GM23338 (cell line): ENCODE measurements at regions not wholly inside any gene's neighbourhood (a gene's known extent, or its start where the extent isn't known, plus 50 kb on each side); places are given as distances from the start of the nearest gene placed in this dataset.

ENCODE experiments used
- ATAC-seq: fragments of 200-7000 bp; cut with Tn5 transposase; 3 replicates; pipeline ENCODE4 v1.9.1; 2020
- DNase-seq: peaks from one replicate; pipeline ENCODE4 v3.0.0-alpha.2; 2015; ENCODE audit warnings: low spot score
- H2AFZ ChIP-seq: fragments of 200-600 bp; sonication (generic); 2 replicates; pipeline ENCODE4 v1.8.0; 2016; ENCODE audit warnings: antibody characterized with exemption, mild to moderate bottlenecking, moderate library complexity
- H3F3A ChIP-seq: fragments of 200-600 bp; sonication (generic); replicated peaks from 2 replicates; pipeline ENCODE4 v1.8.0; 2017; ENCODE audit warnings: antibody characterized with exemption, mixed run types, low read depth
- H3K27ac ChIP-seq: fragments of 200-600 bp; sonication (generic); 2 replicates; pipeline ENCODE4 v1.6.1; 2016; ENCODE audit warnings: low read depth
- H3K27me3 ChIP-seq: fragments of 200-600 bp; sonication (generic); 2 replicates; pipeline ENCODE4 v1.8.0; 2016; ENCODE audit warnings: mild to moderate bottlenecking, mixed run types, moderate library complexity; ENCODE audit not compliant: insufficient read depth
- H3K36me3 ChIP-seq: fragments of 200-600 bp; sonication (generic); 2 replicates; pipeline ENCODE4 v1.8.0; 2016; ENCODE audit warnings: mild to moderate bottlenecking; ENCODE audit not compliant: insufficient read depth
- H3K4me1 ChIP-seq: fragments of 200-600 bp; sonication (generic); 2 replicates; pipeline ENCODE4 v1.8.0; 2016; ENCODE audit warnings: mild to moderate bottlenecking, moderate library complexity; ENCODE audit not compliant: insufficient read depth
- H3K4me2 ChIP-seq: fragments of 200-600 bp; sonication (generic); 2 replicates; pipeline ENCODE4 v1.7.1; 2017; ENCODE audit warnings: mixed run types
- H3K4me3 ChIP-seq: fragments of 200-600 bp; sonication (generic); 2 replicates; pipeline ENCODE4 v1.6.1; 2016; ENCODE audit warnings: mixed run types
- H3K79me2 ChIP-seq: fragments of 200-600 bp; sonication (generic); replicated peaks from 2 replicates; pipeline ENCODE4 v1.8.0; 2017; ENCODE audit warnings: mild to moderate bottlenecking; ENCODE audit not compliant: insufficient read depth
- H3K9me2 ChIP-seq: fragments of 200-600 bp; sonication (generic); 2 replicates; pipeline ENCODE4 v1.8.0; 2017; ENCODE audit not compliant: insufficient read depth
- H4K20me1 ChIP-seq: fragments of 200-600 bp; sonication (generic); replicated peaks from 2 replicates; pipeline ENCODE4 v1.8.0; 2017; ENCODE audit warnings: mild to moderate bottlenecking; ENCODE audit not compliant: insufficient read depth
- H3K27ac Mint-ChIP-seq: 2 replicates; pipeline ENCODE4 v1.8.0; 2020; ENCODE audit warnings: inconsistent platforms, mild to moderate bottlenecking, moderate library complexity, mixed read lengths
- H3K27me3 Mint-ChIP-seq: 3 replicates; pipeline ENCODE4 v1.8.0; 2022; ENCODE audit warnings: low read depth, mild to moderate bottlenecking, moderate library complexity, mixed read lengths, inconsistent platforms; ENCODE audit not compliant: insufficient read depth, poor library complexity
- H3K36me3 Mint-ChIP-seq: 3 replicates; pipeline ENCODE4 v1.8.0; 2021; ENCODE audit warnings: low read depth, mild to moderate bottlenecking, inconsistent platforms, moderate library complexity, mixed read lengths
- H3K4me1 Mint-ChIP-seq: 3 replicates; pipeline ENCODE4 v1.8.0; 2020; ENCODE audit warnings: mild to moderate bottlenecking, inconsistent platforms, mixed read lengths
- H3K4me3 Mint-ChIP-seq: 3 replicates; pipeline ENCODE4 v1.8.0; 2021; ENCODE audit warnings: moderate library complexity, mild to moderate bottlenecking, inconsistent platforms, mixed read lengths
- H3K9me3 Mint-ChIP-seq: 3 replicates; pipeline ENCODE4 v1.8.0; 2020; ENCODE audit warnings: moderate library complexity, mild to moderate bottlenecking, inconsistent platforms, mixed read lengths
- CREB1 ChIP-seq: fragments of 250-450 bp; sonication (Bioruptor Pico); IDR thresholded peaks from 2 replicates; pipeline ENCODE4 v1.5.0; 2020; ENCODE audit warnings: low read depth, mild to moderate bottlenecking, moderate library complexity
- EZH2 ChIP-seq: fragments of 200-600 bp; sonication (generic); IDR thresholded peaks from one replicate; pipeline ENCODE4 v1.8.0; 2017; ENCODE audit warnings: antibody characterized with exemption, mild to moderate bottlenecking, low read depth; ENCODE audit not compliant: unreplicated experiment
- EZH2phosphoT487 ChIP-seq: fragments of 200-600 bp; sonication (generic); IDR thresholded peaks from one replicate; pipeline ENCODE4 v1.8.1; 2018; ENCODE audit warnings: antibody characterized with exemption; ENCODE audit not compliant: unreplicated experiment
- JUNB ChIP-seq: IDR thresholded peaks from one replicate; pipeline ENCODE4 v1.6.1; 2016; ENCODE audit warnings: antibody characterized with exemption; ENCODE audit not compliant: unreplicated experiment
- NANOG ChIP-seq: IDR thresholded peaks from 2 replicates; pipeline ENCODE4 v1.6.1; 2016; ENCODE audit warnings: antibody characterized with exemption, borderline replicate concordance
- POLR2AphosphoS5 ChIP-seq: IDR thresholded peaks from 2 replicates; pipeline ENCODE4 v1.6.1; 2016; ENCODE audit warnings: antibody characterized with exemption, low read depth
- STAT1 ChIP-seq: IDR thresholded peaks from one replicate; pipeline ENCODE4 v1.6.1; 2016; ENCODE audit warnings: antibody characterized with exemption; ENCODE audit not compliant: unreplicated experiment
- ZNF114 ChIP-seq: fragments of 250-450 bp; sonication (Bioruptor Pico); IDR thresholded peaks from 2 replicates; pipeline ENCODE4 v1.5.0; 2020; ENCODE audit warnings: mild to moderate bottlenecking, moderate library complexity
- ZNF331 ChIP-seq: fragments of 250-450 bp; sonication (Bioruptor Pico); IDR thresholded peaks from 2 replicates; pipeline ENCODE4 v1.5.0; 2020; ENCODE audit warnings: low read depth, mild to moderate bottlenecking, moderate library complexity
- TF ChIP-seq, protein P1 (sequence below): IDR thresholded peaks from 2 replicates; pipeline ENCODE4 v1.6.1; 2016; ENCODE audit warnings: antibody characterized with exemption
- TF ChIP-seq, protein P2 (sequence below), 2 experiments: fragments of 200-600 bp in 1 of 2; sonication (generic) in 1 of 2; conservative IDR thresholded peaks; 2 replicates each; pipeline versions ENCODE4 v1.5.1 to v1.6.1; 2016 to 2017; ENCODE audit warnings: antibody characterized with exemption in 2 of 2, low read depth in 2 of 2, mild to moderate bottlenecking in 2 of 2, moderate library complexity in 1 of 2
- TF ChIP-seq, protein P3 (sequence below): IDR thresholded peaks from one replicate; pipeline ENCODE4 v1.6.1; 2018; ENCODE audit warnings: antibody characterized with exemption; ENCODE audit not compliant: unreplicated experiment
- TF ChIP-seq, protein P4 (sequence below): fragments of 250-450 bp; sonication (Bioruptor Pico); IDR thresholded peaks from 2 replicates; pipeline ENCODE4 v1.5.0; 2020; ENCODE audit warnings: mild to moderate bottlenecking, moderate library complexity

DNA sequence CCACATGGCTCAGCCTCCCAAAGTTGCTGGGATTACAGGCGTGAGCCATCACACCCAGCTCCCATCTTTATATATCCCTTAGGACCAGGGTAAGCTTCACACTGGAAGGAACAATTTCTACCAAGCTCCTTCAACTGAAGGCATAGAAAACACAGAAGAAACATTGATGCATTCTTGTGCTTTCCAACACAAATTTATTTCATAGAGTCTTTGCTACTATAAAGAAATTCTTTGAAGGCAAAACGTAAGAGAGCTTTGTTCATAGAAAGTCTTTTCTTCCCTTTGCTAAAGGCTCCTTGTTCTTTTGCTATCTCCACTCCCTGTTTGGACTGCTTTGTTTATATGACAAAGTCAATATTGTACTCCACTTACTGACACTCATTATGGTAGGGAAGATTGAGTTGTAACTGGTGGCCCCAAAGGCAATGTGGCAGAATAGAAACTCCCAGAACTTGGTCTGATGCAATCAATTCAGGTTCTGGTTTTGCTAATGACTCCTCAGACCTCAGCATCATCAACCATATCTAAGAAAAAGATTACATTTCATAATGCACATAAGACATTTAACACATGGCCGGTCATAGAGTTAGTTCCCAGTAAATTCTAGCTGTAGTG, 97.4 kb upstream of the CLINT1 start:
- Histone ChIP-seq H3K9me2 (0 out of 2 replicates have a peak, but pooled peaks cover 3% of the 10 kb centered on the region), H3K4me3 (no peak overlapping the region), H3F3A (no peaks in the 10 kb centered on the region), H3K36me3 (no peaks in the 10 kb centered on the region), H3K4me1 (peaks cover 8% of the 10 kb centered on the region), H3K27me3 (no peaks in the 10 kb centered on the region), H4K20me1 (no peaks in the 10 kb centered on the region), H2AFZ (peak overlapping the region; percentile 52), H3K4me2 (no peak overlapping the region), H3K27ac (no peak overlapping the region), H3K79me2 (no peaks in the 10 kb centered on the region)
- H3K27me3 Mint-ChIP-seq: peaks cover 8% of the 10 kb centered on the region
- H3K27ac Mint-ChIP-seq: no peak overlapping the region
- H3K4me3 Mint-ChIP-seq: no peak overlapping the region
- H3K9me3 Mint-ChIP-seq: no peaks in the 10 kb centered on the region; the same call in 2 of the 3 replicates
- DNase-seq: no peak
- H3K4me1 Mint-ChIP-seq: peaks cover 16% of the 10 kb centered on the region; the same call in 2 of the 3 replicates
- TF ChIP-seq EZH2phosphoT487 (no peak), STAT1 (no peak), ZNF114 (CRISPR knock-in tag) (no peak), EZH2 (no peak), JUNB (no peak), CREB1 (CRISPR knock-in tag) (no peak), NANOG (no peak), POLR2AphosphoS5 (no peak), ZNF331 (CRISPR knock-in tag) (no peak)
- TF ChIP-seq, protein P1, sequence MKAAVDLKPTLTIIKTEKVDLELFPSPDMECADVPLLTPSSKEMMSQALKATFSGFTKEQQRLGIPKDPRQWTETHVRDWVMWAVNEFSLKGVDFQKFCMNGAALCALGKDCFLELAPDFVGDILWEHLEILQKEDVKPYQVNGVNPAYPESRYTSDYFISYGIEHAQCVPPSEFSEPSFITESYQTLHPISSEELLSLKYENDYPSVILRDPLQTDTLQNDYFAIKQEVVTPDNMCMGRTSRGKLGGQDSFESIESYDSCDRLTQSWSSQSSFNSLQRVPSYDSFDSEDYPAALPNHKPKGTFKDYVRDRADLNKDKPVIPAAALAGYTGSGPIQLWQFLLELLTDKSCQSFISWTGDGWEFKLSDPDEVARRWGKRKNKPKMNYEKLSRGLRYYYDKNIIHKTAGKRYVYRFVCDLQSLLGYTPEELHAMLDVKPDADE: no peak
- TF ChIP-seq, protein P2, sequence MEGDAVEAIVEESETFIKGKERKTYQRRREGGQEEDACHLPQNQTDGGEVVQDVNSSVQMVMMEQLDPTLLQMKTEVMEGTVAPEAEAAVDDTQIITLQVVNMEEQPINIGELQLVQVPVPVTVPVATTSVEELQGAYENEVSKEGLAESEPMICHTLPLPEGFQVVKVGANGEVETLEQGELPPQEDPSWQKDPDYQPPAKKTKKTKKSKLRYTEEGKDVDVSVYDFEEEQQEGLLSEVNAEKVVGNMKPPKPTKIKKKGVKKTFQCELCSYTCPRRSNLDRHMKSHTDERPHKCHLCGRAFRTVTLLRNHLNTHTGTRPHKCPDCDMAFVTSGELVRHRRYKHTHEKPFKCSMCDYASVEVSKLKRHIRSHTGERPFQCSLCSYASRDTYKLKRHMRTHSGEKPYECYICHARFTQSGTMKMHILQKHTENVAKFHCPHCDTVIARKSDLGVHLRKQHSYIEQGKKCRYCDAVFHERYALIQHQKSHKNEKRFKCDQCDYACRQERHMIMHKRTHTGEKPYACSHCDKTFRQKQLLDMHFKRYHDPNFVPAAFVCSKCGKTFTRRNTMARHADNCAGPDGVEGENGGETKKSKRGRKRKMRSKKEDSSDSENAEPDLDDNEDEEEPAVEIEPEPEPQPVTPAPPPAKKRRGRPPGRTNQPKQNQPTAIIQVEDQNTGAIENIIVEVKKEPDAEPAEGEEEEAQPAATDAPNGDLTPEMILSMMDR (conservative IDR thresholded peaks at IDR 0.05; ENCODE audit: low read depth in 2 of 2): no peak
- TF ChIP-seq, protein P3, sequence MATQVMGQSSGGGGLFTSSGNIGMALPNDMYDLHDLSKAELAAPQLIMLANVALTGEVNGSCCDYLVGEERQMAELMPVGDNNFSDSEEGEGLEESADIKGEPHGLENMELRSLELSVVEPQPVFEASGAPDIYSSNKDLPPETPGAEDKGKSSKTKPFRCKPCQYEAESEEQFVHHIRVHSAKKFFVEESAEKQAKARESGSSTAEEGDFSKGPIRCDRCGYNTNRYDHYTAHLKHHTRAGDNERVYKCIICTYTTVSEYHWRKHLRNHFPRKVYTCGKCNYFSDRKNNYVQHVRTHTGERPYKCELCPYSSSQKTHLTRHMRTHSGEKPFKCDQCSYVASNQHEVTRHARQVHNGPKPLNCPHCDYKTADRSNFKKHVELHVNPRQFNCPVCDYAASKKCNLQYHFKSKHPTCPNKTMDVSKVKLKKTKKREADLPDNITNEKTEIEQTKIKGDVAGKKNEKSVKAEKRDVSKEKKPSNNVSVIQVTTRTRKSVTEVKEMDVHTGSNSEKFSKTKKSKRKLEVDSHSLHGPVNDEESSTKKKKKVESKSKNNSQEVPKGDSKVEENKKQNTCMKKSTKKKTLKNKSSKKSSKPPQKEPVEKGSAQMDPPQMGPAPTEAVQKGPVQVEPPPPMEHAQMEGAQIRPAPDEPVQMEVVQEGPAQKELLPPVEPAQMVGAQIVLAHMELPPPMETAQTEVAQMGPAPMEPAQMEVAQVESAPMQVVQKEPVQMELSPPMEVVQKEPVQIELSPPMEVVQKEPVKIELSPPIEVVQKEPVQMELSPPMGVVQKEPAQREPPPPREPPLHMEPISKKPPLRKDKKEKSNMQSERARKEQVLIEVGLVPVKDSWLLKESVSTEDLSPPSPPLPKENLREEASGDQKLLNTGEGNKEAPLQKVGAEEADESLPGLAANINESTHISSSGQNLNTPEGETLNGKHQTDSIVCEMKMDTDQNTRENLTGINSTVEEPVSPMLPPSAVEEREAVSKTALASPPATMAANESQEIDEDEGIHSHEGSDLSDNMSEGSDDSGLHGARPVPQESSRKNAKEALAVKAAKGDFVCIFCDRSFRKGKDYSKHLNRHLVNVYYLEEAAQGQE: no peak
- TF ChIP-seq, protein P4, sequence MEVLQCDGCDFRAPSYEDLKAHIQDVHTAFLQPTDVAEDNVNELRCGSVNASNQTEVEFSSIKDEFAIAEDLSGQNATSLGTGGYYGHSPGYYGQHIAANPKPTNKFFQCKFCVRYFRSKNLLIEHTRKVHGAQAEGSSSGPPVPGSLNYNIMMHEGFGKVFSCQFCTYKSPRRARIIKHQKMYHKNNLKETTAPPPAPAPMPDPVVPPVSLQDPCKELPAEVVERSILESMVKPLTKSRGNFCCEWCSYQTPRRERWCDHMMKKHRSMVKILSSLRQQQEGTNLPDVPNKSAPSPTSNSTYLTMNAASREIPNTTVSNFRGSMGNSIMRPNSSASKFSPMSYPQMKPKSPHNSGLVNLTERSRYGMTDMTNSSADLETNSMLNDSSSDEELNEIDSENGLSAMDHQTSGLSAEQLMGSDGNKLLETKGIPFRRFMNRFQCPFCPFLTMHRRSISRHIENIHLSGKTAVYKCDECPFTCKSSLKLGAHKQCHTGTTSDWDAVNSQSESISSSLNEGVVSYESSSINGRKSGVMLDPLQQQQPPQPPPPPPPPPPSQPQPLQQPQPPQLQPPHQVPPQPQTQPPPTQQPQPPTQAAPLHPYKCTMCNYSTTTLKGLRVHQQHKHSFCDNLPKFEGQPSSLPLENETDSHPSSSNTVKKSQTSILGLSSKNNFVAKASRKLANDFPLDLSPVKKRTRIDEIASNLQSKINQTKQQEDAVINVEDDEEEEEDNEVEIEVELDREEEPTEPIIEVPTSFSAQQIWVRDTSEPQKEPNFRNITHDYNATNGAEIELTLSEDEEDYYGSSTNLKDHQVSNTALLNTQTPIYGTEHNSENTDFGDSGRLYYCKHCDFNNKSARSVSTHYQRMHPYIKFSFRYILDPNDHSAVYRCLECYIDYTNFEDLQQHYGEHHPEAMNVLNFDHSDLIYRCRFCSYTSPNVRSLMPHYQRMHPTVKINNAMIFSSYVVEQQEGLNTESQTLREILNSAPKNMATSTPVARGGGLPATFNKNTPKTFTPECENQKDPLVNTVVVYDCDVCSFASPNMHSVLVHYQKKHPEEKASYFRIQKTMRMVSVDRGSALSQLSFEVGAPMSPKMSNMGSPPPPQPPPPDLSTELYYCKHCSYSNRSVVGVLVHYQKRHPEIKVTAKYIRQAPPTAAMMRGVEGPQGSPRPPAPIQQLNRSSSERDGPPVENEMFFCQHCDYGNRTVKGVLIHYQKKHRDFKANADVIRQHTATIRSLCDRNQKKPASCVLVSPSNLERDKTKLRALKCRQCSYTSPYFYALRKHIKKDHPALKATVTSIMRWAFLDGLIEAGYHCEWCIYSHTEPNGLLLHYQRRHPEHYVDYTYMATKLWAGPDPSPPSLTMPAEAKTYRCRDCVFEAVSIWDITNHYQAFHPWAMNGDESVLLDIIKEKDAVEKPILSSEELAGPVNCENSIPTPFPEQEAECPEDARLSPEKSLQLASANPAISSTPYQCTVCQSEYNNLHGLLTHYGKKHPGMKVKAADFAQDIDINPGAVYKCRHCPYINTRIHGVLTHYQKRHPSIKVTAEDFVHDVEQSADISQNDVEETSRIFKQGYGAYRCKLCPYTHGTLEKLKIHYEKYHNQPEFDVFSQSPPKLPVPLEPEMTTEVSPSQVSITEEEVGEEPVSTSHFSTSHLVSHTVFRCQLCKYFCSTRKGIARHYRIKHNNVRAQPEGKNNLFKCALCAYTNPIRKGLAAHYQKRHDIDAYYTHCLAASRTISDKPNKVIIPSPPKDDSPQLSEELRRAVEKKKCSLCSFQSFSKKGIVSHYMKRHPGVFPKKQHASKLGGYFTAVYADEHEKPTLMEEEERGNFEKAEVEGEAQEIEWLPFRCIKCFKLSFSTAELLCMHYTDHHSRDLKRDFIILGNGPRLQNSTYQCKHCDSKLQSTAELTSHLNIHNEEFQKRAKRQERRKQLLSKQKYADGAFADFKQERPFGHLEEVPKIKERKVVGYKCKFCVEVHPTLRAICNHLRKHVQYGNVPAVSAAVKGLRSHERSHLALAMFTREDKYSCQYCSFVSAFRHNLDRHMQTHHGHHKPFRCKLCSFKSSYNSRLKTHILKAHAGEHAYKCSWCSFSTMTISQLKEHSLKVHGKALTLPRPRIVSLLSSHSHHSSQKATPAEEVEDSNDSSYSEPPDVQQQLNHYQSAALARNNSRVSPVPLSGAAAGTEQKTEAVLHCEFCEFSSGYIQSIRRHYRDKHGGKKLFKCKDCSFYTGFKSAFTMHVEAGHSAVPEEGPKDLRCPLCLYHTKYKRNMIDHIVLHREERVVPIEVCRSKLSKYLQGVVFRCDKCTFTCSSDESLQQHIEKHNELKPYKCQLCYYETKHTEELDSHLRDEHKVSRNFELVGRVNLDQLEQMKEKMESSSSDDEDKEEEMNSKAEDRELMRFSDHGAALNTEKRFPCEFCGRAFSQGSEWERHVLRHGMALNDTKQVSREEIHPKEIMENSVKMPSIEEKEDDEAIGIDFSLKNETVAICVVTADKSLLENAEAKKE (CRISPR knock-in tag): no peak
- no peaks in the 10 kb centered on the region for H3K36me3 Mint-ChIP-seq
- no peak for ATAC-seq
